Suprapubic skin (tissue), 4 donors: ENCODE measurements at regions not wholly inside any gene's neighbourhood (a gene's known extent, or its start where the extent isn't known, plus 50 kb on each side); places are given as distances from the start of the nearest gene placed in this dataset.

Experiments
- POLR2A ChIP-seq, 2 donors: fragments of 450-650 bp; IDR thresholded peaks; one replicate each; pipeline ENCODE4 v1.6.1; 2017; ENCODE audit warnings: antibody characterized with exemption in 2 of 2, mild to moderate bottlenecking in 2 of 2, moderate library complexity in 2 of 2
- POLR2AphosphoS5 ChIP-seq, 3 donors: sonication (generic); formaldehyde crosslinking; IDR thresholded peaks; one replicate each; pipeline ENCODE4 v1.6.1; 2017; ENCODE audit warnings: antibody characterized with exemption in 3 of 3
- TF ChIP-seq, protein P1 (sequence below), 2 donors: fragments of 200-600 bp in 1 of 2; fragments of 450-650 bp in 1 of 2; sonication (generic) in 1 of 2; IDR thresholded peaks; one replicate each; pipeline ENCODE4 v1.5.1; 2016 to 2019; ENCODE audit warnings: antibody characterized with exemption in 2 of 2, mild to moderate bottlenecking in 1 of 2, moderate library complexity in 1 of 2

DNA sequence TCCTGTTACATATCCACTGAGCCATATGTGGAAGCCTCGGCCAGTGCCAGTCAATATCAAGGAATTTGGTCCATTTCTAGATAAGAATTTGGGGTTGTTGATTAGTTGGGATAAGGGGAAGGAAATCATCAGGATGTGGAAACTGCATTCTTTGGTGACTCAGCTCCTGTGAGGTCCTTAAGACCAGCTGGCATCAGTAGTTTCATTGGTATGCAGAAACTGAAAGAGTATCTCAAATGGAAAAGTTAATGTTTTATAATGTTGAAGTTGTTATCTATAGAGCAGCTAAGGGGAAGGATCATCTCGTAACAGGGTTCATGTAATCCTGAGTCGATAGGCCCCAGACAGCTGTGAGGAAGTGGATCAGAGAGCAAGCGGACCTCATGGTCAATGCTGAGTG lies 52.5 kb upstream of the PRNP start:
- TF ChIP-seq POLR2A (IDR thresholded peaks at IDR 0.05) (no peak), POLR2AphosphoS5 (IDR thresholded peaks at IDR 0.05) (no peak)
- TF ChIP-seq, protein P1, sequence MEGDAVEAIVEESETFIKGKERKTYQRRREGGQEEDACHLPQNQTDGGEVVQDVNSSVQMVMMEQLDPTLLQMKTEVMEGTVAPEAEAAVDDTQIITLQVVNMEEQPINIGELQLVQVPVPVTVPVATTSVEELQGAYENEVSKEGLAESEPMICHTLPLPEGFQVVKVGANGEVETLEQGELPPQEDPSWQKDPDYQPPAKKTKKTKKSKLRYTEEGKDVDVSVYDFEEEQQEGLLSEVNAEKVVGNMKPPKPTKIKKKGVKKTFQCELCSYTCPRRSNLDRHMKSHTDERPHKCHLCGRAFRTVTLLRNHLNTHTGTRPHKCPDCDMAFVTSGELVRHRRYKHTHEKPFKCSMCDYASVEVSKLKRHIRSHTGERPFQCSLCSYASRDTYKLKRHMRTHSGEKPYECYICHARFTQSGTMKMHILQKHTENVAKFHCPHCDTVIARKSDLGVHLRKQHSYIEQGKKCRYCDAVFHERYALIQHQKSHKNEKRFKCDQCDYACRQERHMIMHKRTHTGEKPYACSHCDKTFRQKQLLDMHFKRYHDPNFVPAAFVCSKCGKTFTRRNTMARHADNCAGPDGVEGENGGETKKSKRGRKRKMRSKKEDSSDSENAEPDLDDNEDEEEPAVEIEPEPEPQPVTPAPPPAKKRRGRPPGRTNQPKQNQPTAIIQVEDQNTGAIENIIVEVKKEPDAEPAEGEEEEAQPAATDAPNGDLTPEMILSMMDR (IDR thresholded peaks at IDR 0.05): no peak
